SU-DHL-6 (cell line): ENCODE measurements at regions not wholly inside any gene's neighbourhood (a gene's known extent, or its start where the extent isn't known, plus 50 kb on each side); places are given as distances from the start of the nearest gene placed in this dataset.
"Not testable (repeated sequence)": the region's sequence is repeated elsewhere in the genome, so short reads cannot be mapped to it uniquely, and the experiment has no call there.

Source experiments
- EZH2phosphoT487 ChIP-seq: fragments of 200-600 bp; sonication (generic), shearing (Covaris generic); conservative IDR thresholded peaks from 2 replicates; pipeline ENCODE4 v1.6.1; 2018; ENCODE audit warnings: mild to moderate bottlenecking, antibody characterized with exemption, low read length, moderate library complexity, mixed read lengths
- TF ChIP-seq, protein P1 (sequence below): fragments of 200-600 bp; sonication (generic); IDR thresholded peaks from one replicate; pipeline ENCODE4 v1.5.1; 2017; ENCODE audit warnings: antibody characterized with exemption, mild to moderate bottlenecking, low read length, moderate library complexity; ENCODE audit not compliant: insufficient read depth, poor library complexity, severe bottlenecking

DNA sequence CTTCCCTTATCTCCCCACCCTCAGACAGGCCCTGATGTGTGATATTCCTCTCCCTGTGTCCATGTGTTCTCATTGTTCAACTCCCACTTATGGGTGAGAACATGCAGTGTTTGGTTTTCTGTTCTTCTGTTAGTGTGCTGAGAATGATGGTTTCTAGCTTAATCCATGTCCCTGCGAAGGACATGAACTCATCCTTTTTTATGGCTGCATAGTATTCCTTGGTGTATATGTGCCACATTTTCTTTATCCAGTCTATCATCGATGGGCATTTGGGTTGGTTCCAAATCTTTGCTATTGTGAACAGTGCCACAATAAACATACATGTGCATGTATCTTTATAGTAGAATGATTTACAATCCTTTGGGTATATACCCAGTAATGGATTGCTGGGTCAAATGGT lies 207.6 kb downstream of the RASSF9 start:
- TF ChIP-seq, protein P1, sequence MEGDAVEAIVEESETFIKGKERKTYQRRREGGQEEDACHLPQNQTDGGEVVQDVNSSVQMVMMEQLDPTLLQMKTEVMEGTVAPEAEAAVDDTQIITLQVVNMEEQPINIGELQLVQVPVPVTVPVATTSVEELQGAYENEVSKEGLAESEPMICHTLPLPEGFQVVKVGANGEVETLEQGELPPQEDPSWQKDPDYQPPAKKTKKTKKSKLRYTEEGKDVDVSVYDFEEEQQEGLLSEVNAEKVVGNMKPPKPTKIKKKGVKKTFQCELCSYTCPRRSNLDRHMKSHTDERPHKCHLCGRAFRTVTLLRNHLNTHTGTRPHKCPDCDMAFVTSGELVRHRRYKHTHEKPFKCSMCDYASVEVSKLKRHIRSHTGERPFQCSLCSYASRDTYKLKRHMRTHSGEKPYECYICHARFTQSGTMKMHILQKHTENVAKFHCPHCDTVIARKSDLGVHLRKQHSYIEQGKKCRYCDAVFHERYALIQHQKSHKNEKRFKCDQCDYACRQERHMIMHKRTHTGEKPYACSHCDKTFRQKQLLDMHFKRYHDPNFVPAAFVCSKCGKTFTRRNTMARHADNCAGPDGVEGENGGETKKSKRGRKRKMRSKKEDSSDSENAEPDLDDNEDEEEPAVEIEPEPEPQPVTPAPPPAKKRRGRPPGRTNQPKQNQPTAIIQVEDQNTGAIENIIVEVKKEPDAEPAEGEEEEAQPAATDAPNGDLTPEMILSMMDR, result not testable (repeated sequence)
- TF ChIP-seq EZH2phosphoT487, result not testable (repeated sequence)
